ENCODE measurements at regions not wholly inside any gene's neighbourhood (a gene's known extent, or its start where the extent isn't known, plus 50 kb on each side); places are given as distances from the start of the nearest gene placed in this dataset.

DNA sequence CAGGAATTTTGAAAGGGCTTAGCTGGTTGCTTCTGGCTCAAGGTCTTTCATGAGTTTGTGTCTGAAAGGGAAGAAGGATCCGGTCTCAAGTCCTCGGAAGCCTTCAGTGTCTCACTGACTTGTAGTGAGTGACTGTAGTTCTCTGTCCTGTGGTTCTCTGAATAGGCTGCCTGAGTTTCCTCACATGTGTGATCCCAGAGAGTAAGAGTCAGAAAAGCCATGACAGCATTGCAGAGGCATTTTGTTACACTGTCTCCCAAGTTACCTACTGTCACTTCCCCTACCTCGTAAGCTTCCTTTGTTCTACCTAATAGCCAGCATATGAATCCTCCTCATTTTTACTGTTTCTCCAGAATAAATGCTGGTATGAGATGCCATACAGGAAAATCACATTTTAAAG lies 709.1 kb upstream of the CHAC2 start:
- Histone ChIP-seq H3K36me3 (no peaks in the 10 kb centered on the region), H3K9me3 (no peaks in the 10 kb centered on the region), H3K27ac (no peak overlapping the region), H3K4me1 (no peaks in the 10 kb centered on the region), H3K27me3 (no peaks in the 10 kb centered on the region), H3K4me3 (no peak overlapping the region)
- no peak for DNase-seq
- TF ChIP-seq, protein P1, sequence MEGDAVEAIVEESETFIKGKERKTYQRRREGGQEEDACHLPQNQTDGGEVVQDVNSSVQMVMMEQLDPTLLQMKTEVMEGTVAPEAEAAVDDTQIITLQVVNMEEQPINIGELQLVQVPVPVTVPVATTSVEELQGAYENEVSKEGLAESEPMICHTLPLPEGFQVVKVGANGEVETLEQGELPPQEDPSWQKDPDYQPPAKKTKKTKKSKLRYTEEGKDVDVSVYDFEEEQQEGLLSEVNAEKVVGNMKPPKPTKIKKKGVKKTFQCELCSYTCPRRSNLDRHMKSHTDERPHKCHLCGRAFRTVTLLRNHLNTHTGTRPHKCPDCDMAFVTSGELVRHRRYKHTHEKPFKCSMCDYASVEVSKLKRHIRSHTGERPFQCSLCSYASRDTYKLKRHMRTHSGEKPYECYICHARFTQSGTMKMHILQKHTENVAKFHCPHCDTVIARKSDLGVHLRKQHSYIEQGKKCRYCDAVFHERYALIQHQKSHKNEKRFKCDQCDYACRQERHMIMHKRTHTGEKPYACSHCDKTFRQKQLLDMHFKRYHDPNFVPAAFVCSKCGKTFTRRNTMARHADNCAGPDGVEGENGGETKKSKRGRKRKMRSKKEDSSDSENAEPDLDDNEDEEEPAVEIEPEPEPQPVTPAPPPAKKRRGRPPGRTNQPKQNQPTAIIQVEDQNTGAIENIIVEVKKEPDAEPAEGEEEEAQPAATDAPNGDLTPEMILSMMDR (IDR thresholded peaks at IDR 0.05) = no peak
- TF ChIP-seq POLR2A (IDR thresholded peaks at IDR 0.05) = no peak

GRCh38 chr2:53053937-53054336 lies 713.7 kb upstream of the CHAC2 start:
- Histone ChIP-seq H3K27ac (no peak overlapping the region), H3K4me1 (no peaks in the 10 kb centered on the region), H3K27me3 (no peaks in the 10 kb centered on the region), H3K36me3 (no peaks in the 10 kb centered on the region), H3K9me3 (no peaks in the 10 kb centered on the region), H3K4me3 (no peak overlapping the region)
- no peak for DNase-seq
- TF ChIP-seq, protein P1 (IDR thresholded peaks at IDR 0.05) = no peak
- TF ChIP-seq POLR2A (IDR thresholded peaks at IDR 0.05) = no peak

DNA sequence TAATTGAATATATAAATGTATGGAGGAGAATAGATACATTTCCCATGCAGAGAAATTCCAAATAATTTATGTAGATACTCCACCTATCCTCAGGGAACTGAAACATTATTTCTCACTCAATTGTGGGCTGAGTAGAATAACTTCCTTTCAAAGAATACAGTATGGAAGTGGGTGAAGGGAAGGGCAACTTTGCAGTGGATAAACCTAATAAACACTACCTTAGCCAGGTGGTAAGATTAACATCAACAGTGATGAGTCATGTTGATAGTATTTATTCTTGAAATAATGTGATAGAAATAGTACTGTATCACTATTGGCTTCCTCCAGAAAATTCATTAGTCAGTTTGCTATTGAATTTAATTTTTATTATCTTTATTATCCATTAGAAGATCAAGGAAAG lies 716.4 kb upstream of the CHAC2 start:
- TF ChIP-seq POLR2A (IDR thresholded peaks at IDR 0.05) = no peak
- TF ChIP-seq, protein P1 (IDR thresholded peaks at IDR 0.05) = no peak
- Histone ChIP-seq H3K36me3 (no peaks in the 10 kb centered on the region), H3K27ac (no peak overlapping the region), H3K4me3 (no peak overlapping the region), H3K9me3 (no peaks in the 10 kb centered on the region), H3K4me1 (no peaks in the 10 kb centered on the region), H3K27me3 (no peaks in the 10 kb centered on the region)
- DNase-seq = no peak

DNA sequence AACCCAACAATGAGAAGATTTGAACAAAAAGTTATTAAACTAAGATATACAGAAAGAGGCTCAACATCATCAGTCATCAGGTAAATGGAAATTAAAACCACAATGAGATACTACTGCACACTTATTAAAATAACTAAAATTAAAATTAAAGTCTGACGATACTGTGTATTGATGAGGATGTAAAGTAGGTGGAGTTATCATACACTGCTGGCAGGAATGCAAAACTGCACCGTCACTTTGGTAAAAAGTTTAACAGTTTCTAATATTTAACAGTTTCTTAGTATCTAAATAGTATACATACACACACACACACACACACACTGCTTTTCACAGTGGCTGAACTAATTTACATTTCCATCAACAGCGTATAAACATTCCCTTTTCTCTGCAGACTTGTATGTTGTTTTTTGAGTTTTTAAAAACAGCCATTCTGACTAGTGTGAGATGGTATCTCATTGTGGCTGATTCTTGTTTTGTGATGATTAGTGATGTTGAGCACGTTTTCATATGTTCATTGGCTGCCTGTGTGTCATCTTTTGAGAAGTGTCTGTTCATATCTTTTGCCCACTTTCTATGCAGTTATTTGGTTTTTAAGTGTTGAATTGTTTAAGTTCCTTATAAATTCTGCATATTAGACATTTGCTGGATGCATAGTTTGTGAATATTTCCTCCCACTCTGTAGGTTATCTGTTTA lies 726.9 kb upstream of the CHAC2 start:
- TF ChIP-seq, protein P1 (IDR thresholded peaks at IDR 0.05) = no peak
- no peak for TF ChIP-seq POLR2A (IDR thresholded peaks at IDR 0.05)
- no peak overlapping the region for H3K4me3 ChIP-seq

GRCh38 chr2:53036196-53036595 lies 731.4 kb upstream of the CHAC2 start:
- no peaks in the 10 kb centered on the region for H3K9me3 ChIP-seq
- no peak for DNase-seq
- H3K27ac ChIP-seq = no peak overlapping the region
- H3K36me3 ChIP-seq = no peaks in the 10 kb centered on the region
- no peak overlapping the region for H3K4me3 ChIP-seq
- H3K27me3 ChIP-seq = no peaks in the 10 kb centered on the region
- H3K4me1 ChIP-seq = no peaks in the 10 kb centered on the region
- TF ChIP-seq, protein P1 (IDR thresholded peaks at IDR 0.05) = no peak
- TF ChIP-seq POLR2A (IDR thresholded peaks at IDR 0.05) = no peak

More for the DNA sequence above, 726.9 kb upstream of the CHAC2 start:
- Histone ChIP-seq H3K27ac (no peak overlapping the region), H3K4me1 (no peaks in the 10 kb centered on the region), H3K9me3 (no peaks in the 10 kb centered on the region), H3K27me3 (no peaks in the 10 kb centered on the region), H3K36me3 (no peaks in the 10 kb centered on the region)
- no peak for DNase-seq

GRCh38 chr2:53035153-53035552 lies 732.5 kb upstream of the CHAC2 start:
- DNase-seq = no peak
- H3K4me1 ChIP-seq = no peaks in the 10 kb centered on the region
- no peak for TF ChIP-seq POLR2A (IDR thresholded peaks at IDR 0.05)
- TF ChIP-seq, protein P1 (IDR thresholded peaks at IDR 0.05) = no peak
- H3K27ac ChIP-seq = no peak overlapping the region
- H3K27me3 ChIP-seq = no peaks in the 10 kb centered on the region
- no peaks in the 10 kb centered on the region for H3K9me3 ChIP-seq
- no peaks in the 10 kb centered on the region for H3K36me3 ChIP-seq
- H3K4me3 ChIP-seq = no peak overlapping the region

Measured in Peyer's patch (tissue), 4 donors.